ENCODE measurements at regions not wholly inside any gene's neighbourhood (a gene's known extent, or its start where the extent isn't known, plus 50 kb on each side); places are given as distances from the start of the nearest gene placed in this dataset.

- no peaks in the 10 kb centered on the region for H3K79me2 ChIP-seq (ENCODE audit: control insufficient read depth, insufficient read depth, low read length)
- no peak overlapping the region for H3K27ac ChIP-seq (ENCODE audit: control insufficient read depth, insufficient read depth, low read length)
- no peaks in the 10 kb centered on the region for H4K20me1 ChIP-seq (ENCODE audit: control insufficient read depth, extremely low read depth, insufficient read depth, low read length)
- no peaks in the 10 kb centered on the region for H3K36me3 ChIP-seq (ENCODE audit: control insufficient read depth in 2 of 2, extremely low read depth in 1 of 2, insufficient read depth in 2 of 2, low read length in 2 of 2)
- H3K9me1 ChIP-seq (ENCODE audit: control insufficient read depth, extremely low read depth, insufficient read depth, low read length), result no peaks in the 10 kb centered on the region
- H3K4me2 ChIP-seq (ENCODE audit: control insufficient read depth, extremely low read depth, insufficient read depth, low read depth, low read length), result no peak overlapping the region
- dilution Hi-C loops (cut with MboI; ENCODE audit: extremely low pct_ligation_motif_present, low sequenced_read_pairs), result no loop called here
- H3K27me3 ChIP-seq (ENCODE audit: control insufficient read depth, extremely low read depth, insufficient read depth, low read length), result no peaks in the 10 kb centered on the region
- DNase-seq (ENCODE audit: low read depth, low spot score) (no peak), FAIRE-seq (no peak)
- no peaks in the 10 kb centered on the region for H3K9me3 ChIP-seq (ENCODE audit: control insufficient read depth, low read depth, low read length)
- H3K4me1 ChIP-seq (ENCODE audit: control insufficient read depth, extremely low read depth, insufficient read depth, low read length), result no peaks in the 10 kb centered on the region
- TF ChIP-seq EZH2 (IDR thresholded peaks at IDR 0.05; ENCODE audit: low read length) (no peak), CTCF (optimal IDR thresholded peaks at IDR 0.05 in 1 of 3, IDR thresholded peaks at IDR 0.05 in 1 of 3, conservative IDR thresholded peaks at IDR 0.05 in 1 of 3; ENCODE audit: extremely low read depth in 1 of 3, insufficient read depth in 2 of 3, low read length in 3 of 3) (no peak)
- no peak overlapping the region for H2AFZ ChIP-seq (ENCODE audit: control insufficient read depth, low read length)
- H3K4me3 ChIP-seq (ENCODE audit: control insufficient read depth in 2 of 3, extremely low read depth in 1 of 3, insufficient read depth in 2 of 3, low read depth in 1 of 3, low read length in 3 of 3), result no peak overlapping the region
- no peak overlapping the region for H3K9ac ChIP-seq (ENCODE audit: control insufficient read depth, extremely low read depth, insufficient read depth, low read length)
Observed at GRCh38 chrX:122268353-122268752, 915.7 kb upstream of the GRIA3 start.

- DNase-seq (ENCODE audit: low read depth, low spot score) (no peak), FAIRE-seq (no peak)
- no peaks in the 10 kb centered on the region for H4K20me1 ChIP-seq (ENCODE audit: control insufficient read depth, extremely low read depth, insufficient read depth, low read length)
- no peak for TF ChIP-seq CTCF (optimal IDR thresholded peaks at IDR 0.05 in 1 of 3, IDR thresholded peaks at IDR 0.05 in 1 of 3, conservative IDR thresholded peaks at IDR 0.05 in 1 of 3; ENCODE audit: extremely low read depth in 1 of 3, insufficient read depth in 2 of 3, low read length in 3 of 3)
- no peak for TF ChIP-seq EZH2 (IDR thresholded peaks at IDR 0.05; ENCODE audit: low read length)
- H3K9me3 ChIP-seq (ENCODE audit: control insufficient read depth, low read depth, low read length), result no peaks in the 10 kb centered on the region
- no peaks in the 10 kb centered on the region for H3K27me3 ChIP-seq (ENCODE audit: control insufficient read depth, extremely low read depth, insufficient read depth, low read length)
- no peak overlapping the region for H3K4me2 ChIP-seq (ENCODE audit: control insufficient read depth, extremely low read depth, insufficient read depth, low read depth, low read length)
- H3K4me3 ChIP-seq (ENCODE audit: control insufficient read depth in 2 of 3, extremely low read depth in 1 of 3, insufficient read depth in 2 of 3, low read depth in 1 of 3, low read length in 3 of 3), result no peak overlapping the region
- no peak overlapping the region for H2AFZ ChIP-seq (ENCODE audit: control insufficient read depth, low read length)
- H3K36me3 ChIP-seq (ENCODE audit: control insufficient read depth in 2 of 2, extremely low read depth in 1 of 2, insufficient read depth in 2 of 2, low read length in 2 of 2), result no peaks in the 10 kb centered on the region
- no peaks in the 10 kb centered on the region for H3K9me1 ChIP-seq (ENCODE audit: control insufficient read depth, extremely low read depth, insufficient read depth, low read length)
- no peaks in the 10 kb centered on the region for H3K79me2 ChIP-seq (ENCODE audit: control insufficient read depth, insufficient read depth, low read length)
- H3K9ac ChIP-seq (ENCODE audit: control insufficient read depth, extremely low read depth, insufficient read depth, low read length), result no peak overlapping the region
- dilution Hi-C loops (cut with MboI; ENCODE audit: extremely low pct_ligation_motif_present, low sequenced_read_pairs), result no loop called here
- no peak overlapping the region for H3K27ac ChIP-seq (ENCODE audit: control insufficient read depth, insufficient read depth, low read length)
- no peaks in the 10 kb centered on the region for H3K4me1 ChIP-seq (ENCODE audit: control insufficient read depth, extremely low read depth, insufficient read depth, low read length)
Observed at GRCh38 chrX:122269243-122269781, 914.8 kb upstream of the GRIA3 start.

Data from keratinocyte (primary cell).